Endodermal cell (in vitro differentiated cells): ENCODE measurements at regions not wholly inside any gene's neighbourhood (a gene's known extent, or its start where the extent isn't known, plus 50 kb on each side); places are given as distances from the start of the nearest gene placed in this dataset.
A peak's percentile ranks its signal among the peaks of the same experiment; 100 is the strongest.

Source experiments
- DNase-seq: peaks from one replicate; pipeline ENCODE4 v3.0.0-alpha.2; 2017
- H3K27ac ChIP-seq: 2 replicates; pipeline ENCODE4 v1.5.1; 2013; ENCODE audit warnings: mild to moderate bottlenecking, low read depth, low read length, moderate library complexity
- H3K27me3 ChIP-seq: 2 replicates; pipeline ENCODE4 v1.6.1; 2013; ENCODE audit warnings: mild to moderate bottlenecking, low read length, moderate library complexity; ENCODE audit not compliant: insufficient read depth, control insufficient read depth, poor library complexity, severe bottlenecking
- H3K36me3 ChIP-seq: 2 replicates; pipeline ENCODE4 v1.7.0; 2013; ENCODE audit warnings: mild to moderate bottlenecking, low read length, moderate library complexity; ENCODE audit not compliant: control insufficient read depth, insufficient read depth
- H3K4me1 ChIP-seq: one replicate; pipeline ENCODE4 v1.7.0; 2013; ENCODE audit warnings: low read length; ENCODE audit not compliant: control insufficient read depth, insufficient read depth
- H3K4me3 ChIP-seq: 2 replicates; pipeline ENCODE4 v1.5.1; 2013; ENCODE audit warnings: mild to moderate bottlenecking, low read length, moderate library complexity
- H3K9ac ChIP-seq: 2 replicates; pipeline ENCODE4 v1.6.1; 2013; ENCODE audit warnings: mild to moderate bottlenecking, low read length, moderate library complexity; ENCODE audit not compliant: poor library complexity, severe bottlenecking; ENCODE audit errors: extremely low read depth
- H3K9me3 ChIP-seq: 2 replicates; pipeline ENCODE4 v1.6.1; 2013; ENCODE audit warnings: mild to moderate bottlenecking, low read length, moderate library complexity; ENCODE audit not compliant: control insufficient read depth
- H3K27ac Mint-ChIP-seq: 2 replicates; pipeline ENCODE4 v1.8.0; 2020; ENCODE audit warnings: mixed read lengths
- H3K27me3 Mint-ChIP-seq: 2 replicates; pipeline ENCODE4 v1.8.0; 2021; ENCODE audit warnings: mild to moderate bottlenecking, mixed read lengths; ENCODE audit not compliant: insufficient read depth
- H3K36me3 Mint-ChIP-seq: 2 replicates; pipeline ENCODE4 v1.8.0; 2020; ENCODE audit warnings: low read depth, mixed read lengths
- H3K4me1 Mint-ChIP-seq: 2 replicates; pipeline ENCODE4 v1.8.0; 2020; ENCODE audit warnings: mixed read lengths
- H3K4me3 Mint-ChIP-seq: 2 replicates; pipeline ENCODE4 v1.8.0; 2020; ENCODE audit warnings: mild to moderate bottlenecking, moderate library complexity, mixed read lengths
- H3K9me3 Mint-ChIP-seq: 2 replicates; pipeline ENCODE4 v1.8.0; 2020; ENCODE audit warnings: mild to moderate bottlenecking, mixed read lengths
- WGBS, 2 experiments: methylation state at CpG; one replicate each; pipeline versions ENCODE4 v1.1.5 to v1.1.7; 2013; ENCODE audit warnings: missing lambda C conversion rate in 2 of 2, mixed read lengths in 1 of 2; ENCODE audit not compliant: insufficient coverage in 1 of 2, insufficient read length in 1 of 2; 5-methylcytosine and 5-hydroxymethylcytosine counted together
- TF ChIP-seq, protein P1 (sequence below): fragments of 200-600 bp; sonication (generic); conservative IDR thresholded peaks from 2 replicates; pipeline ENCODE4 v1.5.0; 2021; ENCODE audit warnings: antibody characterized with exemption, mild to moderate bottlenecking

DNA sequence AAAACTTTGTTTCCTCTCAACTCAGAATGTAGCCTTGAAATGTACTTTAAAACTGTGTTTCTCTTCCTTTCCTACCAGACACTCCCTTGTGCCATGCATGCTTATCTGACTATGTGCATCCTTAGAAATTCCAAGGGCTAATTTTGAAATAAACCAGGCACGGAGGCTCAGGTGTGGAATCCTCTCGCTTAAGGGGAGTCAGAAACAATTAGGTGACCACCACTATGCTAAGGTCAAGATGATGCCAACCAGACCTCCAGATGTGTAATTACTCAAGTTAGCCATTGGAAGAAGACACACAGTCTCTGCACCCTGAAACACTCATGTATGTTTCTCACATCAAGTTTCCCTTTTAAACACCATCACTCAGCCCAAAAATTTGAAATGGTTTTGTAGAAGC is 572.1 kb downstream of the VGLL3 start:
- Histone ChIP-seq H3K27ac (no peak overlapping the region), H3K27me3 (no peaks in the 10 kb centered on the region), H3K9ac (no peak overlapping the region), H3K4me3 (peak overlapping the region; percentile 48), H3K9me3 (no peaks in the 10 kb centered on the region), H3K36me3 (no peaks in the 10 kb centered on the region), H3K4me1 (peaks cover 18% of the 10 kb centered on the region)
- H3K27ac Mint-ChIP-seq, result no peak overlapping the region
- H3K4me3 Mint-ChIP-seq, result no peak overlapping the region
- H3K9me3 Mint-ChIP-seq, result no peaks in the 10 kb centered on the region
- TF ChIP-seq, protein P1, sequence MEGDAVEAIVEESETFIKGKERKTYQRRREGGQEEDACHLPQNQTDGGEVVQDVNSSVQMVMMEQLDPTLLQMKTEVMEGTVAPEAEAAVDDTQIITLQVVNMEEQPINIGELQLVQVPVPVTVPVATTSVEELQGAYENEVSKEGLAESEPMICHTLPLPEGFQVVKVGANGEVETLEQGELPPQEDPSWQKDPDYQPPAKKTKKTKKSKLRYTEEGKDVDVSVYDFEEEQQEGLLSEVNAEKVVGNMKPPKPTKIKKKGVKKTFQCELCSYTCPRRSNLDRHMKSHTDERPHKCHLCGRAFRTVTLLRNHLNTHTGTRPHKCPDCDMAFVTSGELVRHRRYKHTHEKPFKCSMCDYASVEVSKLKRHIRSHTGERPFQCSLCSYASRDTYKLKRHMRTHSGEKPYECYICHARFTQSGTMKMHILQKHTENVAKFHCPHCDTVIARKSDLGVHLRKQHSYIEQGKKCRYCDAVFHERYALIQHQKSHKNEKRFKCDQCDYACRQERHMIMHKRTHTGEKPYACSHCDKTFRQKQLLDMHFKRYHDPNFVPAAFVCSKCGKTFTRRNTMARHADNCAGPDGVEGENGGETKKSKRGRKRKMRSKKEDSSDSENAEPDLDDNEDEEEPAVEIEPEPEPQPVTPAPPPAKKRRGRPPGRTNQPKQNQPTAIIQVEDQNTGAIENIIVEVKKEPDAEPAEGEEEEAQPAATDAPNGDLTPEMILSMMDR, result no peak
- DNase-seq, result no peak
- peaks cover 4% of the 10 kb centered on the region for H3K27me3 Mint-ChIP-seq
- 98 to 100% methylated on average over 2 of the region's 2 CpGs for WGBS, 2 experiments
- H3K36me3 Mint-ChIP-seq, result no peaks in the 10 kb centered on the region
- peaks cover 28% of the 10 kb centered on the region for H3K4me1 Mint-ChIP-seq

DNA sequence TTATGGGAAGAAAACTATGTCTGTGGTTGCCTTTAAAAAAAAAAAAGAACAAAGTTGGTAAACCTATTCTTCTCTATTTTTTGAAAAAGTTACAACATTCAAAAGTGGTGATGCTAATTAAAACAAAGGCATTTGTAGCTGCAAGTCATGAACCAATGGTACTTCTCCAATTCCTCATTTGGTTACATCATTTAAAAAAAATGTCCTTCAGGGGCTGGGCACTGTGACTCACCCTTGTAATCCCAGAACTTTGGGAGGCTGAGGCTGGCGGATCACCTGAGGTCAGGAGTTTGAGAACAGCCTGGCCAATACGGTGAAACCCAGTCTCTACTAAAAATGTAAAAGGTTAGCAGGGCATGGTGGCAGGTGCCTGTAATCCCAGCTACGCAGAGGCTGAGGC is 574.6 kb downstream of the VGLL3 start:
- peaks cover 4% of the 10 kb centered on the region for H3K9me3 Mint-ChIP-seq
- Histone ChIP-seq H3K36me3 (no peaks in the 10 kb centered on the region), H3K4me1 (peaks cover 21% of the 10 kb centered on the region), H3K27ac (no peak overlapping the region), H3K9ac (no peak overlapping the region), H3K9me3 (no peaks in the 10 kb centered on the region), H3K27me3 (peaks cover 6% of the 10 kb centered on the region), H3K4me3 (no peak overlapping the region)
- TF ChIP-seq, protein P1, result no peak
- no peak overlapping the region for H3K4me3 Mint-ChIP-seq
- no peak overlapping the region for H3K27ac Mint-ChIP-seq
- H3K36me3 Mint-ChIP-seq, result no peaks in the 10 kb centered on the region
- WGBS, 2 experiments, result 91 to 94% methylated on average over 3 of the region's 3 CpGs
- peak; percentile 55 for DNase-seq
- peaks cover 16% of the 10 kb centered on the region for H3K27me3 Mint-ChIP-seq
- peaks cover 35% of the 10 kb centered on the region for H3K4me1 Mint-ChIP-seq

DNA sequence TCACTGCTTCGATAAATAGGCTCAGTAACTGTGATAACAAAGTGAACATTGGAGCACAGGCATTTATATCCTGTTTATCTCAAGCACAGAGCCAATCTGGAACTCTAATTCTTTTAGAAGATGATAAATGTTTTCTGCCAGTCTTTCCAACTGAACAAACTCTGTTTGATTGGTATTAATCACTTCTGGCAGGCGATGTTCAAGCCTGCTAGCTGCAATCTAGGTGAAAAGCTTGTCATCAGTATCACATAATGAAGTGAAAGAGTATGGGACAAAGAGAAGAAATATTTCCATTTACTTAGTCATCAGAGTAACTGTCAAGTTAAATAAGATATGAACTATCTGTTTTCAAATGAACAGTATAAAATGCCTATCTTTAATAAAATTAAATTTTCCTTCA is 577.3 kb downstream of the VGLL3 start:
- WGBS, 2 experiments, result 33 to 46% methylated on average over 2 of the region's 2 CpGs
- H3K9me3 Mint-ChIP-seq, result peaks cover 4% of the 10 kb centered on the region

More for the DNA sequence above, 577.3 kb downstream of the VGLL3 start:
- peaks cover 16% of the 10 kb centered on the region for H3K27me3 Mint-ChIP-seq
- no peak overlapping the region for H3K27ac Mint-ChIP-seq
- TF ChIP-seq, protein P1, result no peak
- no peaks in the 10 kb centered on the region for H3K36me3 Mint-ChIP-seq
- Histone ChIP-seq H3K4me3 (no peak overlapping the region), H3K4me1 (peaks cover 14% of the 10 kb centered on the region), H3K36me3 (no peaks in the 10 kb centered on the region), H3K27ac (no peak overlapping the region), H3K27me3 (peaks cover 6% of the 10 kb centered on the region), H3K9ac (no peak overlapping the region), H3K9me3 (no peaks in the 10 kb centered on the region)
- H3K4me1 Mint-ChIP-seq, result peaks cover 36% of the 10 kb centered on the region
- no peak for DNase-seq
- H3K4me3 Mint-ChIP-seq, result no peak overlapping the region
